ENCODE measurements at regions not wholly inside any gene's neighbourhood (a gene's known extent, or its start where the extent isn't known, plus 50 kb on each side); places are given as distances from the start of the nearest gene placed in this dataset.
"Not testable (repeated sequence)": the region's sequence is repeated elsewhere in the genome, so short reads cannot be mapped to it uniquely, and the experiment has no call there.

DNA sequence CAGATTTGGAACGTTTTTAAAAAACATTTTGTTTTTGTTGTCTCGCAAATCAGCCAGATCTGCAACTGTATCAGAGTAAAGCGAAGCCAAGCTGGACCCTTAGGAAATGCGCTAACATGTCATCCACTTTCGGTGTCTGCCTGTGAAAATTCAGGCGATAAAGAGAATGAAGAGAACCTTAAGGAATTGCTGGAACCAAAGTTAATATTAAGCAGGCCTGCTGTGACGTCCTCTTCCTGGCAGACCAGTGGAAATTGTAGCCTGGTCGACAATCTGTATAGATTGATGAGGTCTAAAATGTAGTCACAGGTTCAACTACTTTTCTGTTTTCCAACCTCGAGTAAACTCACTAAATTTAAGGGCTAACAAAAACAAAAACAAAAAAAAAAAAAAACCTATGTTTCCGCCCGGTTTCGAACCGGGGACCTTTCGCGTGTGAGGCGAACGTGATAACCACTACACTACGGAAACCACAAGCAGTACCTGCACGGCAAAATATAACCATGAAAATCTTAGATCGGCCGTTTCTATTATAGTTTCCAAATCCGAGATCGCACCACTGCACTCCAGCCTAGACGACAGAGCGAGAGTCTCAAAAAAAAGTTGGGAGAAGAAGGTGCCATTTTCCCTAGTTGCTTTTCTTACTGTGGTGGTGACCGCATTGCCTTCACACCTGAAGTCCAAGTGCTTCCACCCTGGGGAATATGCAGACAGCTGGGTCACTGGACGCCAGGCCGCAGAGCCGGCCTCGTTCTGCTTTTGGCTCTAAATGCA is 70.2 kb upstream of the FCGR1A start:
- TF ChIP-seq, protein P1, sequence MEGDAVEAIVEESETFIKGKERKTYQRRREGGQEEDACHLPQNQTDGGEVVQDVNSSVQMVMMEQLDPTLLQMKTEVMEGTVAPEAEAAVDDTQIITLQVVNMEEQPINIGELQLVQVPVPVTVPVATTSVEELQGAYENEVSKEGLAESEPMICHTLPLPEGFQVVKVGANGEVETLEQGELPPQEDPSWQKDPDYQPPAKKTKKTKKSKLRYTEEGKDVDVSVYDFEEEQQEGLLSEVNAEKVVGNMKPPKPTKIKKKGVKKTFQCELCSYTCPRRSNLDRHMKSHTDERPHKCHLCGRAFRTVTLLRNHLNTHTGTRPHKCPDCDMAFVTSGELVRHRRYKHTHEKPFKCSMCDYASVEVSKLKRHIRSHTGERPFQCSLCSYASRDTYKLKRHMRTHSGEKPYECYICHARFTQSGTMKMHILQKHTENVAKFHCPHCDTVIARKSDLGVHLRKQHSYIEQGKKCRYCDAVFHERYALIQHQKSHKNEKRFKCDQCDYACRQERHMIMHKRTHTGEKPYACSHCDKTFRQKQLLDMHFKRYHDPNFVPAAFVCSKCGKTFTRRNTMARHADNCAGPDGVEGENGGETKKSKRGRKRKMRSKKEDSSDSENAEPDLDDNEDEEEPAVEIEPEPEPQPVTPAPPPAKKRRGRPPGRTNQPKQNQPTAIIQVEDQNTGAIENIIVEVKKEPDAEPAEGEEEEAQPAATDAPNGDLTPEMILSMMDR (IDR thresholded peaks at IDR 0.05), result not testable (repeated sequence)
- TF ChIP-seq EZH2phosphoT487, EZH2 (IDR thresholded peaks at IDR 0.05): not testable (repeated sequence)
